CD14-positive monocyte (primary cell): ENCODE measurements at regions not wholly inside any gene's neighbourhood (a gene's known extent, or its start where the extent isn't known, plus 50 kb on each side); places are given as distances from the start of the nearest gene placed in this dataset.

Experiments used
- DNase-seq, 3 donors: peaks; one replicate each; pipeline ENCODE4 v3.0.0-alpha.2; 2011 to 2022
- H2AFZ ChIP-seq: 2 replicates; pipeline ENCODE4 v1.6.0; 2012; ENCODE audit warnings: mild to moderate bottlenecking, low read depth, low read length, inconsistent platforms; ENCODE audit not compliant: insufficient read depth, poor library complexity, severe bottlenecking
- H3K27ac ChIP-seq, 2 donors: 1 replicate in 1 of 2; 2 replicates in 1 of 2; pipeline ENCODE4 v1.5.1; 2012 to 2013; ENCODE audit warnings: low read length in 2 of 2, control low read depth in 1 of 2, inconsistent platforms in 1 of 2, low read depth in 1 of 2, mild to moderate bottlenecking in 1 of 2
- H3K27me3 ChIP-seq, 2 donors: one replicate each; pipeline versions ENCODE4 v1.6.0 to v1.6.1; 2011 to 2013; ENCODE audit warnings: low read length in 2 of 2; ENCODE audit not compliant: control insufficient read depth in 2 of 2, insufficient read depth in 2 of 2
- H3K36me3 ChIP-seq, 2 donors: replicated peaks in 1 of 2; 1 replicate in 1 of 2; 2 replicates in 1 of 2; pipeline versions ENCODE4 v1.5.1 to v1.6.1; 2012 to 2013; ENCODE audit warnings: low read length in 2 of 2, control low read depth in 1 of 2, inconsistent platforms in 1 of 2, mild to moderate bottlenecking in 1 of 2; ENCODE audit not compliant: insufficient read depth in 2 of 2, control insufficient read depth in 1 of 2
- H3K4me1 ChIP-seq, 2 donors: 1 replicate in 1 of 2; 2 replicates in 1 of 2; pipeline versions ENCODE4 v1.5.1 to v1.6.1; 2012 to 2013; ENCODE audit warnings: low read length in 2 of 2, control low read depth in 1 of 2, inconsistent platforms in 1 of 2, mild to moderate bottlenecking in 1 of 2, moderate library complexity in 1 of 2; ENCODE audit not compliant: insufficient read depth in 2 of 2, control insufficient read depth in 1 of 2
- H3K4me2 ChIP-seq: replicated peaks from 2 replicates; pipeline ENCODE3; 2012; ENCODE audit warnings: low read length, moderate library complexity, mild to moderate bottlenecking; ENCODE audit not compliant: poor library complexity, severe bottlenecking; ENCODE audit errors: extremely low read depth
- H3K4me3 ChIP-seq, 3 experiments: fragments of 200-600 bp in 1 of 3; sonication (generic) in 1 of 3; replicated peaks in 1 of 3; 1 replicate in 2 of 3; 2 replicates in 1 of 3; pipeline ENCODE4 v1.5.1; 2011 to 2013; ENCODE audit warnings: low read length in 3 of 3, mild to moderate bottlenecking in 3 of 3, control low read depth in 2 of 3, low read depth in 2 of 3, inconsistent platforms in 1 of 3, moderate library complexity in 1 of 3
- H3K79me2 ChIP-seq: 2 replicates; pipeline ENCODE4 v1.6.0; 2012; ENCODE audit warnings: mild to moderate bottlenecking, control low read depth, inconsistent platforms, low read length, moderate library complexity; ENCODE audit not compliant: insufficient read depth
- H3K9ac ChIP-seq: 2 replicates; pipeline ENCODE4 v1.6.0; 2017; ENCODE audit warnings: low read length, mild to moderate bottlenecking; ENCODE audit not compliant: insufficient read depth, poor library complexity, severe bottlenecking
- H3K9me3 ChIP-seq, 2 donors: replicated peaks in 1 of 2; 1 replicate in 1 of 2; 2 replicates in 1 of 2; pipeline versions ENCODE4 v1.5.1 to v1.6.1; 2012 to 2013; ENCODE audit warnings: low read length in 2 of 2, control low read depth in 1 of 2; ENCODE audit not compliant: control insufficient read depth in 1 of 2, insufficient read depth in 1 of 2
- H4K20me1 ChIP-seq: 2 replicates; pipeline ENCODE4 v1.6.0; 2012; ENCODE audit warnings: mild to moderate bottlenecking, low read length, control low read depth, moderate library complexity; ENCODE audit not compliant: insufficient read depth
- H3K27ac Mint-ChIP-seq, 7 donors: one replicate each; pipeline ENCODE4 v1.8.0; 2020; ENCODE audit warnings: mild to moderate bottlenecking in 7 of 7, mixed read lengths in 7 of 7, moderate library complexity in 6 of 7, inconsistent platforms in 2 of 7
- H3K27me3 Mint-ChIP-seq, 3 donors: one replicate each; pipeline ENCODE4 v1.8.0; 2021 to 2022; ENCODE audit warnings: low read depth in 3 of 3, mild to moderate bottlenecking in 3 of 3, mixed read lengths in 3 of 3, moderate library complexity in 3 of 3, inconsistent platforms in 1 of 3
- H3K36me3 Mint-ChIP-seq, 2 donors: one replicate each; pipeline ENCODE4 v1.8.0; 2020; ENCODE audit warnings: mixed read lengths in 2 of 2, inconsistent platforms in 1 of 2, mild to moderate bottlenecking in 1 of 2
- H3K4me1 Mint-ChIP-seq: one replicate; pipeline ENCODE4 v1.8.0; 2020; ENCODE audit warnings: mild to moderate bottlenecking, mixed read lengths
- H3K4me3 Mint-ChIP-seq, 2 donors: one replicate each; pipeline ENCODE4 v1.8.0; 2020; ENCODE audit warnings: mild to moderate bottlenecking in 2 of 2, mixed read lengths in 2 of 2, moderate library complexity in 1 of 2
- H3K9me3 Mint-ChIP-seq, 7 donors: one replicate each; pipeline ENCODE4 v1.8.0; 2020 to 2022; ENCODE audit warnings: mixed read lengths in 7 of 7, mild to moderate bottlenecking in 6 of 7, moderate library complexity in 6 of 7, inconsistent platforms in 2 of 7
- WGBS: methylation state at CpG from one replicate; pipeline ENCODE4 v1.1.5; 2013; ENCODE audit warnings: missing lambda C conversion rate; ENCODE audit not compliant: insufficient coverage; 5-methylcytosine and 5-hydroxymethylcytosine counted together
- intact Hi-C, 2 donors: fragments of 100-400 bp; cut with micrococcal nuclease; formaldehyde crosslinking; loops; one replicate each; pipeline versions ENCODE4 v1.15.0 to v1.15.1; 2023
- TF ChIP-seq, protein P1 (sequence below): fragments of 200-600 bp; IDR thresholded peaks from one replicate; pipeline ENCODE4 v1.8.0; 2022; ENCODE audit warnings: antibody characterized with exemption, mild to moderate bottlenecking

DNA sequence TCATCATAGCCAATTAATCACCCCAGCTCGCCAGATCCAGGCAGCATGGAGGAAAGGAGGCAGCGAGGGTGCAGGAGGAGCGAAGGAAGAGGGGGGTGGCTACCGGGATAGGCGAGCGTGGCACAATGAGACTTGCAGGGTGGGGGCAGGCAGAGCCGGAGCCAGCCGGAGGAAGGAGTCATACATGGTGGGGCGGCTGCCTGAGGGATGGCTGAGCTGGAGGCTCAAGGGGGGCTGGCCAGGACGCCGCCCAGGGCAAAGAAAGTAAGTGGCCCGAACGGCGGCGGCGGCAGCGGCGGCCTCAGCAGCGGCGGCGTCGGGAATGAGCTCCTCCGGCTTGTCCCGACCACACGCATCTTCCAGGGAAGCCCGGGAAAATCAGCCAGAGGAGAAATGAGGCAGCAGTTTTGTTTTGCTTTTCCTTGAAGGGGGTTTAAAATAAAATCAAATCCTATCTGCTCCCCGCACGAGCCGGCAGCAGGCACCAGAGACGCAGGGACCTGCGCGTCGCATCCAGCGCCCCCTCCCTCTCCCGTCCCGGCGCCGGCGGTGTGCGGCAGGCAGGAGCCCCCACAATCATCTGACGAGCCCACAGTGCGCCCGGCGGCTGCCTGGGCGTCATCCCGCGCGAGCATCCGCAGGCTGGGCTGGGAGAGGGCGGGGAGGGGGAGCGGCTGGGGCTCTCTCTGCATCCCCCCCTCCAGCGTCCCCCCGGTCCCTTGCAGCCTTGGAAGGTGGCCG, 263.6 kb downstream of the CTTN start:
- Mint-ChIP-seq H3K27me3 (peaks cover 46 to 60% (median 56%) of the 10 kb centered on the region in 3 donors), H3K36me3 (peaks cover 0 to 4% of the 10 kb centered on the region in 2 donors), H3K4me3 (peak overlapping the region in 1 of 2 donors; percentile 75)

GRCh38 chr11:70662691-70663098, 264.4 kb downstream of the CTTN start:
- H3K79me2 ChIP-seq: no peaks in the 10 kb centered on the region
- H3K27ac ChIP-seq: no peak overlapping the region
- DNase-seq: no peak
- Mint-ChIP-seq H3K9me3 (peaks cover 0 to 8% (median 3%) of the 10 kb centered on the region in 7 donors), H3K27ac (no peak overlapping the region), H3K27me3 (peaks cover 46 to 58% (median 56%) of the 10 kb centered on the region in 3 donors), H3K36me3 (peaks cover 0 to 4% of the 10 kb centered on the region in 2 donors), H3K4me3 (peak overlapping the region in 1 of 2 donors; percentile 53), H3K4me1 (no peaks in the 10 kb centered on the region)
- H2AFZ ChIP-seq: no peak overlapping the region
- H3K36me3 ChIP-seq: no peaks in the 10 kb centered on the region
- H3K9ac ChIP-seq: no peak overlapping the region
- intact Hi-C loops: no loop called here
- peaks cover 12 to 45% of the 10 kb centered on the region in 2 donors for H3K27me3 ChIP-seq
- H3K9me3 ChIP-seq: peaks cover 0 to 3% of the 10 kb centered on the region in 2 donors
- H3K4me2 ChIP-seq: no peak overlapping the region
- no peaks in the 10 kb centered on the region for H4K20me1 ChIP-seq
- H3K4me3 ChIP-seq: no peak overlapping the region
- WGBS: 9% methylated on average over 9 of the region's 15 CpGs
- no peaks in the 10 kb centered on the region for H3K4me1 ChIP-seq
- TF ChIP-seq, protein P1, sequence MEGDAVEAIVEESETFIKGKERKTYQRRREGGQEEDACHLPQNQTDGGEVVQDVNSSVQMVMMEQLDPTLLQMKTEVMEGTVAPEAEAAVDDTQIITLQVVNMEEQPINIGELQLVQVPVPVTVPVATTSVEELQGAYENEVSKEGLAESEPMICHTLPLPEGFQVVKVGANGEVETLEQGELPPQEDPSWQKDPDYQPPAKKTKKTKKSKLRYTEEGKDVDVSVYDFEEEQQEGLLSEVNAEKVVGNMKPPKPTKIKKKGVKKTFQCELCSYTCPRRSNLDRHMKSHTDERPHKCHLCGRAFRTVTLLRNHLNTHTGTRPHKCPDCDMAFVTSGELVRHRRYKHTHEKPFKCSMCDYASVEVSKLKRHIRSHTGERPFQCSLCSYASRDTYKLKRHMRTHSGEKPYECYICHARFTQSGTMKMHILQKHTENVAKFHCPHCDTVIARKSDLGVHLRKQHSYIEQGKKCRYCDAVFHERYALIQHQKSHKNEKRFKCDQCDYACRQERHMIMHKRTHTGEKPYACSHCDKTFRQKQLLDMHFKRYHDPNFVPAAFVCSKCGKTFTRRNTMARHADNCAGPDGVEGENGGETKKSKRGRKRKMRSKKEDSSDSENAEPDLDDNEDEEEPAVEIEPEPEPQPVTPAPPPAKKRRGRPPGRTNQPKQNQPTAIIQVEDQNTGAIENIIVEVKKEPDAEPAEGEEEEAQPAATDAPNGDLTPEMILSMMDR: no peak

More for the DNA sequence above, 263.6 kb downstream of the CTTN start:
- Histone ChIP-seq H3K4me2 (no peak overlapping the region), H3K9me3 (peaks cover 0 to 3% of the 10 kb centered on the region in 2 donors), H3K27ac (no peak overlapping the region), H2AFZ (no peak overlapping the region), H3K4me3 (no peak overlapping the region), H3K36me3 (no peaks in the 10 kb centered on the region), H4K20me1 (no peaks in the 10 kb centered on the region), H3K9ac (no peak overlapping the region), H3K79me2 (no peaks in the 10 kb centered on the region), H3K4me1 (no peaks in the 10 kb centered on the region), H3K27me3 (peaks cover 12 to 45% of the 10 kb centered on the region in 2 donors)
- WGBS: 8% methylated on average over 33 of the region's 54 CpGs
- DNase-seq: no peak
- intact Hi-C loops: no loop called here
- Mint-ChIP-seq H3K4me1 (no peaks in the 10 kb centered on the region), H3K27ac (no peak overlapping the region), H3K9me3 (peaks cover 0 to 8% (median 3%) of the 10 kb centered on the region in 7 donors)
- TF ChIP-seq, protein P1: no peak
